ENCODE measurements at regions not wholly inside any gene's neighbourhood (a gene's known extent, or its start where the extent isn't known, plus 50 kb on each side); places are given as distances from the start of the nearest gene placed in this dataset.

DNA sequence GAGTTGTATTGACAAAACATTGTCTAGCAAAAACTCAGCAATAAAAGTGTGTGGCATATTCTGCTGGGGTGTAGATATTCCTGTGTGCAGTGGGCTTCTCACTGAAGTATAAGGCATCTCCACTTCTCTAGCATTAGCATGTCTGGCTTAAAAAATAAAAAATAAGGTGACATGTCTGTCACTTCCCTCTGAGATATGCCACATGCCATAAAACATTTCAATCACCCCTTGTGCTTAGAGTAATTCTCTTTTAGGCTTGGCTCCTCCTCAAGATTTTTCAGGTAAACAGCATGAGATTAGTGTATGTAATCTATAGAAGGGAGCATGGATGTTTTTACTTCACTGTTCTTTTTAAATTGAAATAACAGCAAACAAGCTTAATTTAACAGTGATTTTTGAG, 194.4 kb upstream of the SNX7 start (continued):
- TF ChIP-seq, protein P1, sequence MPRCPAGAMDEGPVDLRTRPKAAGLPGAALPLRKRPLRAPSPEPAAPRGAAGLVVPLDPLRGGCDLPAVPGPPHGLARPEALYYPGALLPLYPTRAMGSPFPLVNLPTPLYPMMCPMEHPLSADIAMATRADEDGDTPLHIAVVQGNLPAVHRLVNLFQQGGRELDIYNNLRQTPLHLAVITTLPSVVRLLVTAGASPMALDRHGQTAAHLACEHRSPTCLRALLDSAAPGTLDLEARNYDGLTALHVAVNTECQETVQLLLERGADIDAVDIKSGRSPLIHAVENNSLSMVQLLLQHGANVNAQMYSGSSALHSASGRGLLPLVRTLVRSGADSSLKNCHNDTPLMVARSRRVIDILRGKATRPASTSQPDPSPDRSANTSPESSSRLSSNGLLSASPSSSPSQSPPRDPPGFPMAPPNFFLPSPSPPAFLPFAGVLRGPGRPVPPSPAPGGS (IDR thresholded peaks at IDR 0.05) = no peak
- no peak for TF ChIP-seq JUNB (IDR thresholded peaks at IDR 0.05)

DNA sequence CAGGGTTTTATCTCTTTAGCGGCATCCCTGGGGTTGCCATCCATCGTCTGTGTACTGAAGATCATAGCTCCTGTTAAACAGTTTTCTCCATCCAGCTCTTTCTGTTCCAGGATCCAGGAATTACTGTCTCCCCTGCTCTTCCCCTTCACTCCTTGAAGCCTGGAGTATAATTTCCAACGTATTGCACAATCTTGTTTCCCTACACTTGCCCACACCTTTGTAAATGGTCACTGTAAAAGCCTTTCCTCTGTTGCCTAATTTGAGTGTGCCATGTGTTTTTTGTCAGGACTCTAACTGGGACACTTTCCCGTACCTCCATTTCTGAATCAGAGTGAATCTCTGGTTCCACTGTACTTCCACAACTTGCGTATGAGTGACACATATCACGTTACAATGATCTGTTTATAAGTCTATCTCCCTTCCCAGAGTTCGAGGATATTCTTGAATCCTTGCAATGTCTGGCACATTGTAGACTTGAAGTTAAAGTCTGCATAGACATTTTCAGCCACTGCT, 199.6 kb upstream of the SNX7 start:
- 0 out of 3 replicates have a peak, but pooled peaks cover 1% of the 10 kb centered on the region for H3K4me1 ChIP-seq
- H3K4me3 ChIP-seq = no peak overlapping the region
- DNase-seq (ENCODE audit: low read depth in 1 of 2, low spot score in 1 of 2) (no peak), ATAC-seq (no peak), FAIRE-seq (no peak)
- 0 out of 4 replicates have a peak, but pooled peaks of 1 of the 2 experiments have one; percentile 11 for TF ChIP-seq CEBPB (IDR thresholded peaks at IDR 0.05)
- no peak for TF ChIP-seq MAZ (IDR thresholded peaks at IDR 0.05; ENCODE audit: borderline replicate concordance, low read depth, low read length)
- no peaks in the 10 kb centered on the region for H3K9me3 ChIP-seq
- WGBS (ENCODE audit: missing lambda C conversion rate) = 86% methylated on average over 7 of the region's 7 CpGs
- ChIA-PET CTCF (no interaction called here), POLR2A (no interaction called here)
- no peak overlapping the region for H3K4me2 ChIP-seq
- no peak overlapping the region for H3K27ac ChIP-seq

DNA sequence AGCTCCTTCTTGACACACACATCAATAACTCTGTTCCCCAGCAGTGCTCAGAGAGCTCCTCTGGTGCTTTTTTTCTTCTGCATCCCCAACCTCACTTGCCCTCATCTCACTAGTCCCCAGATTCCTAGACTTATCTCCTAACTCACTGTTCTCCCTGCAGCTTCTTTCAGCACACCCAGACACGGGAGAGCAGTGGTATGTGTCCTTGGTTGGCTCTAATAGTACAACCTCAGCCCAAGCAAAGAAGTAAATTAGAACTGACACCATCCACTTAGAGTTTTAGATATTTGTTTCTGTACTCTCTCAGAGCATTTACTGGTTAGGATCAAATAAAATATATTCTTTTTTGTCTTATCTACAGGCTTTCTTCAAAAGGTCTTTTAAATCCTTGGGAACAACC, 201.4 kb upstream of the SNX7 start:
- Histone ChIP-seq H3K27ac (no peak overlapping the region), H3K4me3 (no peak overlapping the region), H3K9me3 (no peaks in the 10 kb centered on the region), H3K4me2 (no peak overlapping the region), H3K4me1 (no peaks in the 10 kb centered on the region)
- FAIRE-seq = no peak
- no peak for DNase-seq (ENCODE audit: low read depth in 1 of 2, low spot score in 1 of 2)
- CTCF ChIA-PET = interaction anchor here (1.4 kb wide), 1 partner anchor 8 kb away, joined by 7 read pairs; no protein-coding TSS in a partner anchor
- POLR2A ChIA-PET = no interaction called here
- 62% methylated on average over 1 of the region's 1 CpG for WGBS (ENCODE audit: missing lambda C conversion rate)
- no peak for TF ChIP-seq KDM5A (IDR thresholded peaks at IDR 0.05)
- TF ChIP-seq, protein P2, sequence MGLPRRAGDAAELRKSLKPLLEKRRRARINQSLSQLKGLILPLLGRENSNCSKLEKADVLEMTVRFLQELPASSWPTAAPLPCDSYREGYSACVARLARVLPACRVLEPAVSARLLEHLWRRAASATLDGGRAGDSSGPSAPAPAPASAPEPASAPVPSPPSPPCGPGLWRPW (IDR thresholded peaks at IDR 0.05) = no peak
- TF ChIP-seq, protein P3, sequence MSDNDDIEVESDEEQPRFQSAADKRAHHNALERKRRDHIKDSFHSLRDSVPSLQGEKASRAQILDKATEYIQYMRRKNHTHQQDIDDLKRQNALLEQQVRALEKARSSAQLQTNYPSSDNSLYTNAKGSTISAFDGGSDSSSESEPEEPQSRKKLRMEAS (IDR thresholded peaks at IDR 0.05) = no peak
- no peak for TF ChIP-seq RFX5 (IDR thresholded peaks at IDR 0.05)
- TF ChIP-seq NPAS2 (CRISPR knock-in tag; IDR thresholded peaks at IDR 0.05; ENCODE audit: borderline replicate concordance) = no peak
- no peak for TF ChIP-seq HOXB5 (CRISPR knock-in tag; IDR thresholded peaks at IDR 0.05)
- TF ChIP-seq SMC3 (IDR thresholded peaks at IDR 0.05) = no peak
- TF ChIP-seq, protein P4, sequence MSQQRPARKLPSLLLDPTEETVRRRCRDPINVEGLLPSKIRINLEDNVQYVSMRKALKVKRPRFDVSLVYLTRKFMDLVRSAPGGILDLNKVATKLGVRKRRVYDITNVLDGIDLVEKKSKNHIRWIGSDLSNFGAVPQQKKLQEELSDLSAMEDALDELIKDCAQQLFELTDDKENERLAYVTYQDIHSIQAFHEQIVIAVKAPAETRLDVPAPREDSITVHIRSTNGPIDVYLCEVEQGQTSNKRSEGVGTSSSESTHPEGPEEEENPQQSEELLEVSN (IDR thresholded peaks at IDR 0.05; ENCODE audit: borderline replicate concordance, low read depth) = no peak
- TF ChIP-seq EP300 (IDR thresholded peaks at IDR 0.05) = no peak
- no peak for TF ChIP-seq EHF (CRISPR knock-in tag; IDR thresholded peaks at IDR 0.05)
- TF ChIP-seq FOSL2 (IDR thresholded peaks at IDR 0.05) = no peak
- TF ChIP-seq FOSL2 (CRISPR knock-in tag; IDR thresholded peaks at IDR 0.05) = no peak
- no peak for TF ChIP-seq KDM1A (IDR thresholded peaks at IDR 0.05; ENCODE audit: low read depth)
- TF ChIP-seq, protein P1 (IDR thresholded peaks at IDR 0.05) = no peak
- TF ChIP-seq HDAC2 (IDR thresholded peaks at IDR 0.05) = no peak
- no peak for TF ChIP-seq CHD2 (IDR thresholded peaks at IDR 0.05; ENCODE audit: low read length, partially characterized antibody)
- TF ChIP-seq, protein P5, sequence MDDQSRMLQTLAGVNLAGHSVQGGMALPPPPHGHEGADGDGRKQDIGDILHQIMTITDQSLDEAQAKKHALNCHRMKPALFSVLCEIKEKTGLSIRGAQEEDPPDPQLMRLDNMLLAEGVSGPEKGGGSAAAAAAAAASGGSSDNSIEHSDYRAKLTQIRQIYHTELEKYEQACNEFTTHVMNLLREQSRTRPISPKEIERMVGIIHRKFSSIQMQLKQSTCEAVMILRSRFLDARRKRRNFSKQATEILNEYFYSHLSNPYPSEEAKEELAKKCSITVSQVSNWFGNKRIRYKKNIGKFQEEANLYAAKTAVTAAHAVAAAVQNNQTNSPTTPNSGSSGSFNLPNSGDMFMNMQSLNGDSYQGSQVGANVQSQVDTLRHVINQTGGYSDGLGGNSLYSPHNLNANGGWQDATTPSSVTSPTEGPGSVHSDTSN (IDR thresholded peaks at IDR 0.05) = no peak
- TF ChIP-seq ZNF302 (CRISPR knock-in tag; IDR thresholded peaks at IDR 0.05) = no peak
- no peak for ATAC-seq
